Muscle of leg (tissue), 3 donors: ENCODE measurements at regions not wholly inside any gene's neighbourhood (a gene's known extent, or its start where the extent isn't known, plus 50 kb on each side); places are given as distances from the start of the nearest gene placed in this dataset.
"Not testable (repeated sequence)": the region's sequence is repeated elsewhere in the genome, so short reads cannot be mapped to it uniquely, and the experiment has no call there.

Experiments used
- DNase-seq: peaks from one replicate; pipeline ENCODE4 v3.0.0; 2013
- H3K27ac ChIP-seq: one replicate; pipeline ENCODE4 v1.5.1; 2013; ENCODE audit warnings: mild to moderate bottlenecking, low read length, control low read depth
- H3K27me3 ChIP-seq: one replicate; pipeline ENCODE4 v1.6.1; 2013; ENCODE audit warnings: low read length; ENCODE audit not compliant: control insufficient read depth, insufficient read depth
- H3K36me3 ChIP-seq: one replicate; pipeline ENCODE4 v1.6.1; 2013; ENCODE audit warnings: low read length; ENCODE audit not compliant: control insufficient read depth, insufficient read depth
- H3K4me1 ChIP-seq: one replicate; pipeline ENCODE4 v1.6.1; 2013; ENCODE audit warnings: low read length; ENCODE audit not compliant: control insufficient read depth, insufficient read depth
- H3K4me3 ChIP-seq: one replicate; pipeline ENCODE4 v1.5.1; 2013; ENCODE audit warnings: low read length, control low read depth
- H3K9me3 ChIP-seq: replicated peaks from 2 replicates; pipeline ENCODE4 v1.6.1; 2013; ENCODE audit warnings: low read depth, low read length; ENCODE audit not compliant: control insufficient read depth
- WGBS: methylation state at CpG from one replicate; pipeline ENCODE4 v1.1.5; 2013; ENCODE audit warnings: missing lambda C conversion rate; ENCODE audit not compliant: insufficient coverage; 5-methylcytosine and 5-hydroxymethylcytosine counted together

DNA sequence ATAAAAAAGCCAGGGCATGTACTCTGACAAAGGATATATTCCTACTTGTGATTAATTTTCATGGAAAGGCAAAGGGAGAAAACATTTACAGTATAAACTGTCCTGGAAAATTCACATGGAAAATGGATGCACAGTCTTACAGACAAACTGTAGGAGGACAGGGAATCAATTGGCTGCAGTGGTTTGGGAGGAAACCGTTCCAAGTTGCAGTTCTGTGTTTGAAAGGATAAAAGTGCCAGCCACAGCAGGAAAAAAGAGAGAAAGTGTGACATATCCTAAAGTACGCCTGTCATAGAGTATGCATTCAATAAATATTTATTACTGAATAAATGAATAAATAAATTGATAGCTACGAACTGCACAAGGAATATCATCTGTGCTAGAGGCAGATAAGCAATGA, 462.9 kb downstream of the RAB38 start:
- WGBS = 100% methylated on average over 1 of the region's 3 CpGs
- Histone ChIP-seq H3K4me1 (no peaks in the 10 kb centered on the region), H3K4me3 (no peak overlapping the region), H3K27ac (no peak overlapping the region), H3K27me3 (no peaks in the 10 kb centered on the region), H3K36me3 (no peaks in the 10 kb centered on the region), H3K9me3 (no peaks in the 10 kb centered on the region)
- peak; percentile 17 for DNase-seq

DNA sequence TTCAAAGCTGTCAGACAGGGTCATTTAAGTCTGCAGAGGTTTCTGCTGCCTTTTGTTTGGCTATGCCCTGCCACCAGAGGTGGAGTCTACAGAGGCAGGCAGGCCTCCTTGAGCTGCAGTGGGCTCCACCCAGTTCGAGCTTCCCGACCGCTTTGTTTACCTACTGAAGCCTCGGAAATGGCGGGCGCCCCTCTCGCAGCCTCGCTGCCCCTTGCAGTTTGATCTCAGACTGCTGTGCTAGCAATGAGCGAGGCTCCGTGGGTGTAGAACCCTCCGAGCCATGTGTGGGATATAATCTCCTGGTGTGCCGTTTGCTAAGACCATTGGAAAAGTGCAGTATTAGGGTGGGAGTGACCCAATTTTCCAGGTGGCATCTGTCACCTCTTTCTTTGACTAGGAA, 471.7 kb downstream of the RAB38 start:
- 86% methylated on average over 9 of the region's 12 CpGs for WGBS
- H3K36me3 ChIP-seq, H3K4me1 ChIP-seq, H3K4me3 ChIP-seq, H3K9me3 ChIP-seq, H3K27ac ChIP-seq, DNase-seq, H3K27me3 ChIP-seq: not testable (repeated sequence)

DNA sequence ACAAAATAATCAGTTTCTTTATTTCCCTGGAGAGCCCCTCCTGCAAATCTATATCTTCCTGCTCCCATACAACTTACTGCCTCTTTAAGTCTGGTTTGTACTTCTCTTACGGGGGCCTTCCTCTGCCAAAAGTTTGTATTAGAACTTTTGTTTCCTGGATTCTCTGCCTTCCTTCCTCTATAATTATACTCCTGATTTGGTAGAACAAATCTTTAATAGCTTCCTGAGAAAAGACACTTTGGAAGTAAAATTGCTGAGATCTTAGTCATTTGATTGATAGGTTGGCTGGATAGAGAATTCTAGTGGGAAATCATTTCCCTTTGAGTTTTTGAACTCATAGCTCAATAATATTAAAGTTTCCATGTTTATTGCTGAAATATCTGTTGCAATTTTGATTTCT, 499.2 kb downstream of the RAB38 start:
- no peak overlapping the region for H3K27ac ChIP-seq
- WGBS = no CpG with 5 or more reads among the region's 1 CpG
- no peaks in the 10 kb centered on the region for H3K27me3 ChIP-seq
- no peaks in the 10 kb centered on the region for H3K4me1 ChIP-seq
- no peaks in the 10 kb centered on the region for H3K9me3 ChIP-seq
- no peaks in the 10 kb centered on the region for H3K36me3 ChIP-seq
- H3K4me3 ChIP-seq = no peak overlapping the region
- no peak for DNase-seq

DNA sequence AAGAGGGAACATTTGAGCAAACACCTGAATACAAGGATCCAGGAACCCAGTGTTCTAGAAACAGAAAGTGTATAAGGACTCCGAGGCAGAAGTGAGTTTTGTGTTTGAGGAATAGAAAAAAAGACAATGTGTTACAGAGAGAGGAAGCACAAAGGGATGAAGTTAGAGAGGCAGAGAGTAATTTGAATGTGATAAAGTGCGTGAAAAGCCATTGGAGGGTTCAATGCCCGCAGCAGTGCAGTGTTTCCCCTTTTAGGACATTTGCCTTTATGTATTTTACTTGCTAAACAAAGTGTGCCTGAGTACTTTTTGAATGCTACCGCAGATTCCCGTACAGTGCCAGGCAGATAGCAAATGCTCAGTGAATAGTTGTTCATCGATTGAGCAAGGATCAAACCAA, 508.5 kb downstream of the RAB38 start:
- 75% methylated on average over 3 of the region's 6 CpGs for WGBS
- Histone ChIP-seq H3K27me3 (no peaks in the 10 kb centered on the region), H3K27ac (no peak overlapping the region), H3K4me3 (no peak overlapping the region), H3K36me3 (no peaks in the 10 kb centered on the region), H3K4me1 (no peaks in the 10 kb centered on the region), H3K9me3 (no peaks in the 10 kb centered on the region)
- DNase-seq = no peak

DNA sequence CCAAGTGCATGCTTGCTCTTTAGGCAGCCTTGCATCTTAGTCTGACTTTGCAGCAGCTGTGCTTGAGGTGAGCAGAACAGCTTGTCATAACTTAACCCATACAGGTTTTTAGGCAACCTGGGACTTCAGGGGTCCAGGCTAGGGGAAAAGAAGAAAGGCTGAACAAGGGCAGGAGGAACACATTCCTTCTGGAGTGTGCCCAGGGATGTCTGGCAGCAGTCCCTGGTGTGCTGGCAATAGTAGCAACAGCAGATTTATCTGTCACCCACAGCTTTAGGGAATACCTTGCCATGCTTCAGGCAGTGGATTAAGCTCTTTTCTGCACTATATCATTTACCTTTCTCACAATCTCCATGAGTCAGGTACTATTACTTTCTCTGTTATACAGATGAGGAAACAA, 513.0 kb downstream of the RAB38 start:
- no peak overlapping the region for H3K27ac ChIP-seq
- no peaks in the 10 kb centered on the region for H3K4me1 ChIP-seq
- no peaks in the 10 kb centered on the region for H3K27me3 ChIP-seq
- no peaks in the 10 kb centered on the region for H3K36me3 ChIP-seq
- no peak overlapping the region for H3K4me3 ChIP-seq
- no peaks in the 10 kb centered on the region for H3K9me3 ChIP-seq
- DNase-seq = no peak

DNA sequence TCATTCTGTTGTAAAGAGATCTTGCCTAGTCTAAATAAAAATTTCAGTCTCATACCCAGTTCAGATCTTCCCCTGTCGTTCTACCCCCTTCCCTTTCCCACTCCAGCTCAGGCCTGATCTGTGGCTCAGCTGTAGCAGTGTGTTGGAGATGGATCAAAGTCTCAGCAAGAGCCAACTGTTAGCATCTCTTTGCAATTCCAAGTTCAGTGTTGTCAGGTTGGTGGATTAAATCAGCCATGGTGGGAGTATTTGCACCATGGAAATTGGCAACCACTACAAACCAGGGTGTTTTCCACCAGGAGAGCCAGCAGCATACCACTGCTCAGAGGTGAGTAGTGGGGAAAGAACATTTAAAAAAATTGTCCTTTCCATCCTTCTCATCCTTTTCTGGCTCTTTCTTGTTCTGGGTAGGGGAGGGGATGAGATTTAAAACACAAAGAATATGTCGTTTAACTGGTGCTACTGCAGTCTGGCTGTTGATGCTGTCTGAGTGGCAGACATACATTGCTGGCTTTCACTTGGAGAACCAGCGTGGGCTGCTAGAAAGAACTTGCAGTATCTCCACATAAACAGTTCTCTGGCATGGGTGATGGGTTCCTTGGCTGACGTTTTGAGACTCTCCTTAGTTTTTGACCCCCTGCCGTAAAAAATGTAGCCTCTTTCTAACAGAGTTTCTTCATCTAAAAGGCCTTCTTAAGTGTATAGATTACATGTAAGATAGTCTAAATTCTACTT, 514.1 kb downstream of the RAB38 start:
- Histone ChIP-seq H3K4me1 (no peaks in the 10 kb centered on the region), H3K27me3 (no peaks in the 10 kb centered on the region), H3K36me3 (no peaks in the 10 kb centered on the region), H3K9me3 (no peaks in the 10 kb centered on the region), H3K4me3 (no peak overlapping the region), H3K27ac (no peak overlapping the region)
- DNase-seq = peak; percentile 1
- WGBS = no CpG with 5 or more reads among the region's 5 CpGs

DNA sequence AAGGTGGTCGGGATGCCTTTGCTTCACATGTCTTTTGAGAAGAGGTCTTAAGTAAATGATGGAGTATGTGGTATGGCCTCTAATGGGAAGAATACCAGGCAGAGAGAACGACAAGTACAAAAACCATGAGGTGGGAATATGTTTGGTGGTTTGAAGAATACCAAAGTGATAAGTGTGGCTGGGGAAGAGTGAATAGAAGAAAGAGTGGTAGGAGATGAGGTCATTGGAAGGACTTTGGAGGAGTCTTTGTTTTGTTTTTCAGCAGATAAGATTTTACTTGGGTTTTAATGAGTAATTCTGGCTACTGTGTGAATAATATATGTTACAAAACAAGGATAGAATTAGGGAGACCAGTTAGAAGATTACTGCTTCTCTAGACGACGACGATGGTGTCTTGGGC, 515.4 kb downstream of the RAB38 start:
- Histone ChIP-seq H3K36me3 (no peaks in the 10 kb centered on the region), H3K9me3 (no peaks in the 10 kb centered on the region), H3K4me3 (no peak overlapping the region), H3K27ac (no peak overlapping the region), H3K4me1 (no peaks in the 10 kb centered on the region), H3K27me3 (no peaks in the 10 kb centered on the region)
- no peak for DNase-seq
- 72% methylated on average over 2 of the region's 5 CpGs for WGBS

DNA sequence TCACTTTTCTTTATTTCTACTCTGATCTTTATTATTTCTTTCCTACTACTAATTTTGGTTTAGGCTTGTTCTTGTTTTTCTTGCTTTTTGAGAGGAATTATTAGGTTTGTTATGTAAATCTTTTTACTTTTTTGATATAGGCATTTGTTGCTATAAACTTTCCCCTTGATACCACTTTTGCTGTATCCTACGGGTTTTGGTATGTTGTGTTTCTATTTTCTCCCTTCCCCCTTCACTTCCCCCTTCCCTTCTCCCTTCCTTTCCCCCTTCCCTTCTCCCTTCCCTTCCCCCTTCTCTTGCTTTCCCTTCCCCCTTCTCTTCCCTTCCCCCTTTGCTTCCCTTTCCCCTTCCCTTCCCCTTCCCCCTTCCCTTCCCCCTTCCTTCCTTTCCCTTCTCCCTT, 529.6 kb downstream of the RAB38 start:
- no peaks in the 10 kb centered on the region for H3K36me3 ChIP-seq
- H3K9me3 ChIP-seq = no peaks in the 10 kb centered on the region
- no peak overlapping the region for H3K27ac ChIP-seq
- H3K4me1 ChIP-seq = no peaks in the 10 kb centered on the region
- H3K27me3 ChIP-seq = no peaks in the 10 kb centered on the region
- no CpG with 5 or more reads among the region's 1 CpG for WGBS
- no peak overlapping the region for H3K4me3 ChIP-seq
- no peak for DNase-seq

DNA sequence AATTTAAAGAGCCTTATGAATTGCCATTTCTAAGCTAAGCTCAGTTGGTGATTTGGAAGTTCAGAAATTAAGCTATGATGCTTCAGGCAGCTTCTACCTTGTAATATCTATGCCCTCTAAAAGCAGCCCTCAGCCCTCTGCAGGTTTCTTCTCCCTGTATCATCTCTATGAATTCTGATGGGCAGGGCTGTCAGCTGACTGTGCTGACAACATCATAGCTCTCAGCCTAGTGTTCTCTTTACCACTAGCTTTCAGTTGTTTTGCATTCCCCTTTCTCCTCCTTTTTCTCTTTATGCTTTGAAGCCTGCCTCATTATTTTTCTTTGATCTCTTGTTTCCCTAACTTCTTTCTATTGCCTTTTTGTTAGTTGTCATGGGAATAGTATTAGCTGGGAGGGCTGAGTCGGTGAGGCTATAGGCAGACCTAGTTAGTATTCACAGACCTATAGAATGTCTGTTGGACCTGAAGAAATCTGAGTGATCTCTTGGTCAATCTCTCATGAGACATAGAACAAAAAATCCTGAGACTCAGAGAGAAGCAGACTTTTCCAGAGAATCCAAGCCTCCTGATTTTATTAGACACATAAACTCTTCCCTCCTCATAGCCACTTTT, 535.4 kb downstream of the RAB38 start:
- H3K9me3 ChIP-seq = no peaks in the 10 kb centered on the region
- no peak overlapping the region for H3K27ac ChIP-seq
- H3K4me1 ChIP-seq = no peaks in the 10 kb centered on the region
- no peak overlapping the region for H3K4me3 ChIP-seq
- DNase-seq = no peak
- H3K36me3 ChIP-seq = no peaks in the 10 kb centered on the region
- no CpG with 5 or more reads among the region's 1 CpG for WGBS
- no peaks in the 10 kb centered on the region for H3K27me3 ChIP-seq

DNA sequence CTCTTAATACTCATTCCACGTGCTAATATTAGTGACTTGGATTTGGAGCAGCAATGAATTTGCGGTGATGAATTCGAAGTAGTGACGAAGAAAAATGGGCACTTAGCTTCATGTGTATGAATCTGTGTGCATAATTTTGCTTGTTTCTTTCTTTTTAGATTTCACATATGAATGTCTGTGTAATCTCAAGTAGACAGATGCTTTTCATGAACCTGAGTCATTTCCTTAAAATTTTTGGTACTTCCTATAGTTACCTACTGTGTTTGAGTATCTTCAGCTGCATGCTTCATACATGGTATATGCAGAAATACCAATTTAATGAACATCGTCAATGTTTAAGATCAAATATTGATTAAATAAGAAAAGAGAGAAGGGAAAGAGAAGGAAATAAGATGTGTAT, 540.2 kb downstream of the RAB38 start:
- no peaks in the 10 kb centered on the region for H3K27me3 ChIP-seq
- no peak overlapping the region for H3K27ac ChIP-seq
- H3K4me1 ChIP-seq = no peaks in the 10 kb centered on the region
- no CpG with 5 or more reads among the region's 5 CpGs for WGBS
- no peak for DNase-seq
- no peaks in the 10 kb centered on the region for H3K9me3 ChIP-seq
- no peak overlapping the region for H3K4me3 ChIP-seq
- H3K36me3 ChIP-seq = no peaks in the 10 kb centered on the region

DNA sequence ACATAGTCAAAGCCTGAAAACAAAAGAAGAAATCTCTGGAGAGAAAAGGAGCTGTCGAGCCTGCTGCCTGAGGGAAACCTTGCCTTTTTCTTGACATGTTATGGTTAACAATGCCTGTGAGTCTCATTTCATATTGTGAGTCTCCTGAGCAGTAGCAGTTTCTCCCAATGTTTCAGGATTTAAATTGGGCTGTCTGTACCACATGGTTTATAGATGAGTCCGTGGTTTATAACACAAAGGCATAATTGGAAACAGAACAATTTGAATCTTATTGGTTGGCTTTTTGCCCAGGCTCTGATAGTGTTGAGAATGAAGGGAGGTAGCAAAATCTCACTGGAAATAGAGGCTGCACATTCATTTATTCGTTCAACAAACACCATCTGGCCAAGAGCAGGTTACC, 540.9 kb downstream of the RAB38 start:
- H3K4me3 ChIP-seq = no peak overlapping the region
- no peaks in the 10 kb centered on the region for H3K36me3 ChIP-seq
- H3K9me3 ChIP-seq = no peaks in the 10 kb centered on the region
- 14% methylated on average over 1 of the region's 3 CpGs for WGBS
- no peak for DNase-seq
- no peaks in the 10 kb centered on the region for H3K27me3 ChIP-seq
- H3K4me1 ChIP-seq = no peaks in the 10 kb centered on the region
- no peak overlapping the region for H3K27ac ChIP-seq
